ENCODE measurements at regions not wholly inside any gene's neighbourhood (a gene's known extent, or its start where the extent isn't known, plus 50 kb on each side); places are given as distances from the start of the nearest gene placed in this dataset.

DNA sequence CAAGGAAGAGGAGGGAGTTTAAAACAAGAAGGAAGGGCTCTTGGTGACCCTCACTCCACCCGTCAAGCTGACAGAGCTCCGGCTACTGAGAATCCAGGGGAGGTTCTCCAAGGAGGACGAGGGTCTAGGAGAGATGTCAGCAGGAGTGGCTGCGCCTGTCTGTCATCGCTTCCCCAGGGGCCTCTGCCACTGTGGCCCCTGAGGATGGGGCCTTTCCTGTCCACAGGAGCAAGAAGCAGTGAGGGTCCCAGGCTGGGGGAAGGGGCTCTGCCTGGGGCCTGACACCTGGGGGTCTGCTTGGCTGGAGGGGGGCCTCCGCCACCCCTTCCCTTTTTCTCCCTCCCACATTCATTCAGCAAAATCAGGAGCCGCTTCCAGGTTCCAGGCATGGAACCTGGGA is 66.5 kb upstream of the TNRC6C start:
- no peaks in the 10 kb centered on the region for H3K9me3 ChIP-seq
- H3K4me3 ChIP-seq = no peak overlapping the region
- peaks cover 0 to 3% of the 10 kb centered on the region in 2 donors for H3K4me1 ChIP-seq
- no peaks in the 10 kb centered on the region for H3K27me3 ChIP-seq
- DNase-seq = no peak
- H3K36me3 ChIP-seq = no peaks in the 10 kb centered on the region
- no peak overlapping the region for H3K27ac ChIP-seq
- TF ChIP-seq, protein P1, sequence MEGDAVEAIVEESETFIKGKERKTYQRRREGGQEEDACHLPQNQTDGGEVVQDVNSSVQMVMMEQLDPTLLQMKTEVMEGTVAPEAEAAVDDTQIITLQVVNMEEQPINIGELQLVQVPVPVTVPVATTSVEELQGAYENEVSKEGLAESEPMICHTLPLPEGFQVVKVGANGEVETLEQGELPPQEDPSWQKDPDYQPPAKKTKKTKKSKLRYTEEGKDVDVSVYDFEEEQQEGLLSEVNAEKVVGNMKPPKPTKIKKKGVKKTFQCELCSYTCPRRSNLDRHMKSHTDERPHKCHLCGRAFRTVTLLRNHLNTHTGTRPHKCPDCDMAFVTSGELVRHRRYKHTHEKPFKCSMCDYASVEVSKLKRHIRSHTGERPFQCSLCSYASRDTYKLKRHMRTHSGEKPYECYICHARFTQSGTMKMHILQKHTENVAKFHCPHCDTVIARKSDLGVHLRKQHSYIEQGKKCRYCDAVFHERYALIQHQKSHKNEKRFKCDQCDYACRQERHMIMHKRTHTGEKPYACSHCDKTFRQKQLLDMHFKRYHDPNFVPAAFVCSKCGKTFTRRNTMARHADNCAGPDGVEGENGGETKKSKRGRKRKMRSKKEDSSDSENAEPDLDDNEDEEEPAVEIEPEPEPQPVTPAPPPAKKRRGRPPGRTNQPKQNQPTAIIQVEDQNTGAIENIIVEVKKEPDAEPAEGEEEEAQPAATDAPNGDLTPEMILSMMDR (IDR thresholded peaks at IDR 0.05) = no peak
- TF ChIP-seq POLR2A (IDR thresholded peaks at IDR 0.05) = no peak
- intact Hi-C loops (cut with DNase I; ENCODE audit: low total_unique reads) = no loop called here

DNA sequence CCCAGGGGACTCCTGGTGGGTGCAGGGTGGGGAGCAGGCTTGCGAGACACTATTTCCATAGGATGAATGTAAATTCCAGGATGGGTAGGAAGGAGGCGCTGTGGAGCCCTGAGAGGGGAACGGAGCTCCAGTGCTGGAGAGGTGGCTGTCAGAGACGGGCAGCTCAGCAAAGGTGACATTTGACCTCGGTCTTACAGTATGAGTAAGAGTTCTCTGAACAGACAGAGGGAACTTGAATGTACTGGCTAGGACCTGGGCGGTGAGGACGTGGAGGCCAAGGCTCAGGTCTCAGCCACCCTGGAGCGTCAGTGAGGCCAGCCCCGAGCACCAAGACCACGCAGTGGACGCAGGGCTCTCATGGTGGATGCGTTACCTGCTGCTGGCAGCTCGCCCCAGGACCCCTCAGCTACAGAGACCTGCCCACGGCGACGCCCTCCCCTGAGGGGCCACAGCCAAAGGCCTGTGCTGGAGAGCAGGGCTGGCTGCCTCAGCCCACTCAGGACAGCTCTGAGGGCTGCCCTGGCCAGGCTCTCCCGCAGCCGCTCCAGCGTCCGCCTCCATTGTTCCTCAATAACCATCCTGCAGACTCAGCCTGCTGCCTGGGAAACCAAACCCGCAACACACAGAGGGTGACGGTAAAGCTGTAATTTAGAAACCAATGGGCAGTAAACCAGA is 65.9 kb upstream of the TNRC6C start:
- no peaks in the 10 kb centered on the region for H3K9me3 ChIP-seq
- no peak for TF ChIP-seq POLR2A (IDR thresholded peaks at IDR 0.05)
- TF ChIP-seq, protein P1 (IDR thresholded peaks at IDR 0.05) = no peak
- no peak overlapping the region for H3K4me3 ChIP-seq
- DNase-seq = no peak
- no peak overlapping the region for H3K27ac ChIP-seq
- H3K4me1 ChIP-seq = peaks cover 0 to 3% of the 10 kb centered on the region in 2 donors
- intact Hi-C loops (cut with DNase I; ENCODE audit: low total_unique reads) = no loop called here
- no peaks in the 10 kb centered on the region for H3K36me3 ChIP-seq
- no peaks in the 10 kb centered on the region for H3K27me3 ChIP-seq

DNA sequence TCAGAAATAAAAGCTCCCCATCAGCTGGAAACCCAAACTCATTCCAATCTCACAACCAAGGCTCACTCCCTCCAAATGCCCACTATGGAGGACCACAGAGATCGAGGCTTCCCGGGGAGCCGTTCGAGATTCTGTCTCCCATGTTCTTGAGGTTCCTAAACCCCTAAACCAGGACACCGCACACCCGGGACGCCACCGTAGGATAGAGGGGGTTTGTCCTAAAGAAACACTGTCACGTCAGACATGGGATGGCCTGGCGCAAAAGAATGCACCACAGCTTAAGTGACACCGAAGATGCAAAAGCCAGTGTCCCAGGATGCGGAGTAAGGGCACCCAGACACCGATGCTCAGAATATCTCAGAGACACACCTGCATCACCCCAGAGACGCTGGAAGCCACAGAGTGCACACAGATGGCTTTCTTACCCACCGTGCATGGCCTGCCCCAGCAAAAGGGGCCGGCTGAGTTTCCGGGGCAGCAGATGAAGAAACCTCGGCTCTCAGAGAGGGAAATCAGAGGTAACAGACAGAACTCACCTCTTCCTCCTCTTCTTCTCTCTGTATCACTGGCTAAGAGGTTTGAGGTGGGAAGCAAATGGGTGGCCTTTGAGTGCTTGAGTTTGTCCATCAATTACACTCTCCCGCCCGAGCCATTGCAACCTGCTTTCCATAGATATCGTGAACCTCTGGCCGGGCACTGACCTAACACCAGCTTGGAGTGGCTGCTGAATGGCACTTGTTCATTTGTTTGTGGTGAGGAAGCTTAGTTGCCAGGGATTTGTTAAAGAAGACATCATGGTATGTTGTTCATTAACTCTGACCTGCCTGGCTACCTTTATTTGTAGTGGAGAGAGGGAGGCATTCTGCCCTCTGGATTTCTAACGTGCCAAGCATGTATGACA is 65.1 kb upstream of the TNRC6C start:
- intact Hi-C loops (cut with DNase I; ENCODE audit: low total_unique reads) = no loop called here
- H3K9me3 ChIP-seq = no peaks in the 10 kb centered on the region
- H3K36me3 ChIP-seq = no peaks in the 10 kb centered on the region
- H3K27me3 ChIP-seq = no peaks in the 10 kb centered on the region
- no peak overlapping the region for H3K4me3 ChIP-seq
- no peak for DNase-seq
- TF ChIP-seq, protein P1 (IDR thresholded peaks at IDR 0.05) = no peak
- no peak for TF ChIP-seq POLR2A (IDR thresholded peaks at IDR 0.05)
- no peak overlapping the region for H3K27ac ChIP-seq
- H3K4me1 ChIP-seq = no peaks in the 10 kb centered on the region

DNA sequence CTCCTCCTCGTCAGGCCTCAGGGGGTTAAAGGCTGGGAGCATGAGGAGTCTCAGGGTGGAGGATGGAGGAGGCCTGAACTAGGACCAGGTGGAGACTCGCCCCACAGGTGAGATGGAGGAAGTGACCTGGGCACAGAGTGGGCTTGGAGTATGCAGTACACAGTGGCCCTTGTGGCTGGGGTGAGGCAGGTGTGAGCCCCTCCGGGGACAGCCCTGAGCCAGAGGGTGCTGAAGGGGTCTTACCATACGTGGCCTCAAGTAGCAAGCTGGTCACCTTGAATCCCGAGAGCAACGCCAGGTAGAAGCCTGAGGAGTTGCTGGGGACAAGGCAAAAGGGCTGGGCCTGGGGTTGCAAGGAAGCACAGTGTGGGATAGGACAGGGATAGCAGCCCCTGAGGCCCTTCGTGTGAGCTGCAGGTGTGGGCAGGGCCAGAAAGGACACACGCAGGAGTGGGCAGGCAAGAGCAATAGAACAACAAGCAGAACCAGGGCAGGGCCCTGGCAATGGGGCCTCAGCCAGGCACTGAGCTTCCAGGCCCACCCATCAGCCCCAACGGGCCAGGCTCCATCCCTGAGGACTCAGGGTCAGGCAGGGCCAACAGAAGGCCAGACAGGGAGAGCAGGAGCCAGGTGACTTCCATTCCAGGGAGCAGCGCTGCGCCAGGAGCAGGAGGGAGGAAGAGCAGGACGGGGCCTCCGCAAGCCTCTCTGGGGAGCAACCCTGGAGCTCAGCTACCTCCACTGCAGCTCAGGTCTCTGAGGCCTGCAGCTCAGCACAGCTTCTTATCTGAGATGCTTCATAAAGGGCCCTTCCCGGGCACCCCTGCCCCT is 64.2 kb upstream of the TNRC6C start:
- Histone ChIP-seq H3K27ac (no peak overlapping the region), H3K36me3 (no peaks in the 10 kb centered on the region), H3K9me3 (no peaks in the 10 kb centered on the region), H3K4me3 (no peak overlapping the region), H3K4me1 (no peaks in the 10 kb centered on the region), H3K27me3 (no peaks in the 10 kb centered on the region)
- no peak for DNase-seq
- intact Hi-C loops (cut with DNase I; ENCODE audit: low total_unique reads) = no loop called here
- no peak for TF ChIP-seq POLR2A (IDR thresholded peaks at IDR 0.05)
- TF ChIP-seq, protein P1 (IDR thresholded peaks at IDR 0.05) = no peak
